ENCODE measurements at regions not wholly inside any gene's neighbourhood (a gene's known extent, or its start where the extent isn't known, plus 50 kb on each side); places are given as distances from the start of the nearest gene placed in this dataset.

- ChIA-PET CTCF (no interaction called here), POLR2A (no interaction called here)
- H3K36me3 ChIP-seq (ENCODE audit: control insufficient read depth in 2 of 2, extremely low read depth in 1 of 2, insufficient read depth in 2 of 2, low read length in 2 of 2): no peaks in the 10 kb centered on the region
- peaks cover 4 to 12% of the 10 kb centered on the region in 2 experiments for H3K27me3 ChIP-seq (ENCODE audit: control insufficient read depth in 2 of 2, insufficient read depth in 2 of 2, low read length in 2 of 2)
- no peak for DNase-seq (ENCODE audit: low read depth, low spot score)
- no peaks in the 10 kb centered on the region for H3K4me1 ChIP-seq (ENCODE audit: control insufficient read depth, extremely low read depth, insufficient read depth, low read length)
- H4K20me1 ChIP-seq (replicated peaks; ENCODE audit: control insufficient read depth, extremely low read depth, insufficient read depth, low read length): no peaks in the 10 kb centered on the region
- no peaks in the 10 kb centered on the region for H3K9me3 ChIP-seq (replicated peaks; ENCODE audit: control insufficient read depth, insufficient read depth, low read length)
- H3K9me1 ChIP-seq (replicated peaks; ENCODE audit: control insufficient read depth, extremely low read depth, insufficient read depth, low read length): no peaks in the 10 kb centered on the region
- intact Hi-C loops (cut with micrococcal nuclease): no loop called here
- BruUV-seq (replicated peaks): no TSS peak
- no peak overlapping the region for H2AFZ ChIP-seq (ENCODE audit: low read depth, low read length)
- H3K4me2 ChIP-seq (ENCODE audit: insufficient read depth, low read length): no peak overlapping the region
- H3K27ac ChIP-seq (ENCODE audit: insufficient read depth, low read depth, low read length): no peak overlapping the region
- H3K79me2 ChIP-seq (ENCODE audit: control insufficient read depth, insufficient read depth, low read length): no peaks in the 10 kb centered on the region
- TF ChIP-seq JUN (IDR thresholded peaks at IDR 0.05; ENCODE audit: borderline replicate concordance, insufficient read depth, insufficient read length, low read depth): no peak
- TF ChIP-seq POLR2A (IDR thresholded peaks at IDR 0.05; ENCODE audit: low read depth, low read length): no peak
- no peak for TF ChIP-seq FOS (IDR thresholded peaks at IDR 0.05; ENCODE audit: borderline replicate concordance, insufficient read depth, low read length)
- TF ChIP-seq CTCF (IDR thresholded peaks at IDR 0.05; ENCODE audit: extremely low read depth in 1 of 2, insufficient read depth in 1 of 2, low read depth in 1 of 2, low read length in 2 of 2): no peak
- no peak for TF ChIP-seq POLR2AphosphoS5 (IDR thresholded peaks at IDR 0.05; ENCODE audit: insufficient read depth, low read depth, low read length)
- no peak for TF ChIP-seq MYC (IDR thresholded peaks at IDR 0.05; ENCODE audit: low read depth, low read length)
- TF ChIP-seq GATA2 (IDR thresholded peaks at IDR 0.05; ENCODE audit: insufficient read depth, insufficient read length, low read depth, low read length): no peak
- no peak overlapping the region for H3K9ac ChIP-seq (replicated peaks; ENCODE audit: extremely low read depth, insufficient read depth, low read length)
- H3K4me3 ChIP-seq (replicated peaks in 1 of 3; ENCODE audit: insufficient read depth in 1 of 3, low read depth in 1 of 3, low read length in 3 of 3): no peak overlapping the region
- FAIRE-seq: no peak
- dilution Hi-C loops (cut with MboI; ENCODE audit: extremely low pct_ligation_motif_present, low sequenced_read_pairs): no loop called here
Measured at GRCh38 chr15:38115121-38115520, 137.5 kb upstream of the SPRED1 start.

GRCh38 chr15:38117781-38118180 lies 134.9 kb upstream of the SPRED1 start:
- H3K36me3 ChIP-seq (ENCODE audit: control insufficient read depth in 2 of 2, extremely low read depth in 1 of 2, insufficient read depth in 2 of 2, low read length in 2 of 2): no peaks in the 10 kb centered on the region

More at GRCh38 chr15:38117781-38118180, 134.9 kb upstream of the SPRED1 start:
- Histone ChIP-seq H3K4me2 (ENCODE audit: insufficient read depth, low read length) (no peak overlapping the region), H3K79me2 (ENCODE audit: control insufficient read depth, insufficient read depth, low read length) (no peaks in the 10 kb centered on the region), H3K4me1 (ENCODE audit: control insufficient read depth, extremely low read depth, insufficient read depth, low read length) (no peaks in the 10 kb centered on the region), H3K9me3 (replicated peaks; ENCODE audit: control insufficient read depth, insufficient read depth, low read length) (no peaks in the 10 kb centered on the region), H3K9ac (replicated peaks; ENCODE audit: extremely low read depth, insufficient read depth, low read length) (no peak overlapping the region), H3K27me3 (ENCODE audit: control insufficient read depth in 2 of 2, insufficient read depth in 2 of 2, low read length in 2 of 2) (peaks cover 4 to 6% of the 10 kb centered on the region in 2 experiments), H3K27ac (ENCODE audit: insufficient read depth, low read depth, low read length) (no peak overlapping the region), H4K20me1 (replicated peaks; ENCODE audit: control insufficient read depth, extremely low read depth, insufficient read depth, low read length) (no peaks in the 10 kb centered on the region), H3K9me1 (replicated peaks; ENCODE audit: control insufficient read depth, extremely low read depth, insufficient read depth, low read length) (no peaks in the 10 kb centered on the region), H2AFZ (ENCODE audit: low read depth, low read length) (no peak overlapping the region), H3K4me3 (replicated peaks in 1 of 3; ENCODE audit: insufficient read depth in 1 of 3, low read depth in 1 of 3, low read length in 3 of 3) (no peak overlapping the region)
- BruUV-seq (replicated peaks): no TSS peak
- dilution Hi-C loops (cut with MboI; ENCODE audit: extremely low pct_ligation_motif_present, low sequenced_read_pairs): no loop called here
- TF ChIP-seq EZH2 (IDR thresholded peaks at IDR 0.05; ENCODE audit: borderline replicate concordance, low read depth, low read length, severe bottlenecking) (no peak), FOS (IDR thresholded peaks at IDR 0.05; ENCODE audit: borderline replicate concordance, insufficient read depth, low read length) (no peak), POLR2A (IDR thresholded peaks at IDR 0.05; ENCODE audit: low read depth, low read length) (no peak), POLR2AphosphoS5 (IDR thresholded peaks at IDR 0.05; ENCODE audit: insufficient read depth, low read depth, low read length) (no peak), MYC (IDR thresholded peaks at IDR 0.05; ENCODE audit: low read depth, low read length) (no peak), JUN (IDR thresholded peaks at IDR 0.05; ENCODE audit: borderline replicate concordance, insufficient read depth, insufficient read length, low read depth) (no peak), MAX (IDR thresholded peaks at IDR 0.05; ENCODE audit: insufficient read depth, insufficient read length) (no peak), GATA2 (IDR thresholded peaks at IDR 0.05; ENCODE audit: insufficient read depth, insufficient read length, low read depth, low read length) (no peak), CTCF (IDR thresholded peaks at IDR 0.05; ENCODE audit: extremely low read depth in 1 of 2, insufficient read depth in 1 of 2, low read depth in 1 of 2, low read length in 2 of 2) (no peak)
- intact Hi-C loops (cut with micrococcal nuclease): no loop called here
- POLR2A ChIA-PET: no interaction called here
- no peak for FAIRE-seq
- CTCF ChIA-PET: no interaction called here
- DNase-seq (ENCODE audit: low read depth, low spot score): no peak

Measured in endothelial cell of umbilical vein (primary cell).